Neural cell (in vitro differentiated cells): ENCODE measurements at regions not wholly inside any gene's neighbourhood (a gene's known extent, or its start where the extent isn't known, plus 50 kb on each side); places are given as distances from the start of the nearest gene placed in this dataset.

ENCODE experiments used
- H2AFZ ChIP-seq: fragments of 200-600, 300-800 bp; sonication (generic), shearing (Covaris generic); 2 replicates; pipeline ENCODE4 v1.6.0; 2014; ENCODE audit warnings: low read depth, mild to moderate bottlenecking, antibody characterized with exemption, low read length, moderate library complexity
- H3F3A ChIP-seq: fragments of 200-600 bp; shearing (Covaris generic); 2 replicates; pipeline ENCODE4 v1.6.1; 2016; ENCODE audit warnings: mild to moderate bottlenecking, moderate library complexity, mixed read lengths, antibody characterized with exemption, low read length; ENCODE audit not compliant: insufficient read depth, poor library complexity, severe bottlenecking
- H3K27ac ChIP-seq: fragments of 200-600, 300-800 bp; sonication (generic), shearing (Covaris generic); 2 replicates; pipeline ENCODE4 v1.5.1; 2014; ENCODE audit warnings: mild to moderate bottlenecking, low read length, moderate library complexity
- H3K27me3 ChIP-seq: fragments of 300-800, 200-600 bp; sonication (generic), shearing (Covaris generic); 2 replicates; pipeline ENCODE4 v1.6.0; 2014; ENCODE audit warnings: mild to moderate bottlenecking, low read depth, low read length, moderate library complexity; ENCODE audit not compliant: insufficient read depth
- H3K36me3 ChIP-seq: fragments of 300-800, 200-600 bp; sonication (generic), shearing (Covaris generic); 2 replicates; pipeline ENCODE4 v1.5.1; 2014; ENCODE audit warnings: mild to moderate bottlenecking, antibody characterized with exemption, low read length, moderate library complexity; ENCODE audit not compliant: insufficient read depth
- H3K4me2 ChIP-seq: fragments of 300-800, 200-600 bp; sonication (generic), shearing (Covaris generic); 2 replicates; pipeline ENCODE4 v1.6.0; 2014; ENCODE audit warnings: mild to moderate bottlenecking, low read length
- H3K4me3 ChIP-seq: fragments of 300-800, 200-600 bp; sonication (generic), shearing (Covaris generic); 2 replicates; pipeline ENCODE4 v1.5.1; 2014; ENCODE audit warnings: mild to moderate bottlenecking, low read length, moderate library complexity
- H3K79me2 ChIP-seq: fragments of 200-600 bp; shearing (Covaris generic); replicated peaks from 2 replicates; pipeline ENCODE4 v1.6.0; 2014; ENCODE audit warnings: mild to moderate bottlenecking, low read length, moderate library complexity; ENCODE audit not compliant: insufficient read depth
- H3K9ac ChIP-seq: fragments of 300-800, 200-600 bp; sonication (generic), shearing (Covaris generic); 2 replicates; pipeline ENCODE4 v1.6.1; 2016; ENCODE audit warnings: mild to moderate bottlenecking, low read length, mixed read lengths
- H3K9me2 ChIP-seq: fragments of 200-600 bp; shearing (Covaris generic); 2 replicates; pipeline ENCODE4 v1.6.1; 2016; ENCODE audit warnings: mild to moderate bottlenecking, low read length, mixed read lengths; ENCODE audit not compliant: insufficient read depth
- H3K9me3 ChIP-seq: fragments of 200-600, 300-800 bp; sonication (generic), shearing (Covaris generic); 2 replicates; pipeline ENCODE4 v1.6.1; 2016; ENCODE audit warnings: mild to moderate bottlenecking, mixed run types, low read length, moderate library complexity, mixed read lengths
- H4K20me1 ChIP-seq: fragments of 200-600 bp; shearing (Covaris generic); 2 replicates; pipeline ENCODE4 v1.6.1; 2016; ENCODE audit warnings: mild to moderate bottlenecking, mixed run types; ENCODE audit not compliant: insufficient read depth
- EP300 ChIP-seq: fragments of 450-650 bp; conservative IDR thresholded peaks from 2 replicates; pipeline ENCODE4 v1.6.1; 2014; ENCODE audit warnings: antibody characterized with exemption, mild to moderate bottlenecking, moderate library complexity; ENCODE audit not compliant: poor library complexity, severe bottlenecking
- EZH2 ChIP-seq: fragments of 200-600, 300-800 bp; shearing (Covaris generic), sonication (generic); IDR thresholded peaks from 2 replicates; pipeline ENCODE4 v1.6.1; 2014; ENCODE audit warnings: antibody characterized with exemption, low read length, borderline replicate concordance, mild to moderate bottlenecking; ENCODE audit not compliant: insufficient read depth, poor library complexity, severe bottlenecking
- MXI1 ChIP-seq: fragments of 450-650 bp; conservative IDR thresholded peaks from 2 replicates; pipeline ENCODE4 v1.6.1; 2014; ENCODE audit warnings: antibody characterized with exemption, mild to moderate bottlenecking; ENCODE audit not compliant: poor library complexity, severe bottlenecking
- POLR2AphosphoS5 ChIP-seq: IDR thresholded peaks from 2 replicates; pipeline ENCODE4 v1.6.1; 2012
- RAD21 ChIP-seq: fragments of 450-650 bp; conservative IDR thresholded peaks from 2 replicates; pipeline ENCODE4 v1.6.1; 2014; ENCODE audit warnings: antibody characterized with exemption, mild to moderate bottlenecking, moderate library complexity
- SMC3 ChIP-seq: fragments of 450-650 bp; conservative IDR thresholded peaks from 2 replicates; pipeline ENCODE4 v1.6.1; 2014; ENCODE audit warnings: antibody characterized with exemption, mild to moderate bottlenecking, moderate library complexity; ENCODE audit not compliant: poor library complexity
- TAF1 ChIP-seq: IDR thresholded peaks from 2 replicates; pipeline ENCODE4 v1.6.1; 2012; ENCODE audit warnings: low read depth
- TF ChIP-seq, protein P1 (sequence below): fragments of 450-650 bp; IDR thresholded peaks from 2 replicates; pipeline ENCODE4 v1.5.1; 2014; ENCODE audit warnings: antibody characterized with exemption, mild to moderate bottlenecking, moderate library complexity; ENCODE audit not compliant: poor library complexity, severe bottlenecking
- TF ChIP-seq, protein P2 (sequence below): IDR thresholded peaks from 2 replicates; pipeline ENCODE4 v1.6.1; 2012; ENCODE audit warnings: borderline replicate concordance

DNA sequence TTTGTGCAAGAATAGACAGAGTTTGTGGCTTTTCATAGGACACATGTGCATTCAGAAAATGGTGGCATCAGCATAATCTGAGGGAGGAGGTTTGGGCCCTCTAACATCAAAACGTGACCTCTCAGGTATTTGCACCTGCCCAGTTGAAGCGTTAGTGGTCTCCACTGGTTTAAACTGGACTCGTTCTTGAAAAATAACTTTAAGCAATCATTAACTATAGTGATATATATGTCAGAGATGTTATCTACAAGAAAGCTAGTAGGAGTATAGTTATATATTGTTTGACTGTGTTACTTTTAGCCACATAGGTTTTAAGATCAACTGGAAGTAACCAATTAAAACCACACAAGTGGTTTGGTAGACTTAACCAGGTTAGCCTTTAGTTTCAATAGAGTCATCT, 607.4 kb downstream of the MAFB start:
- Histone ChIP-seq H3K4me3 (no peak overlapping the region), H3K27ac (no peak overlapping the region), H3K36me3 (no peaks in the 10 kb centered on the region), H2AFZ (no peak overlapping the region), H4K20me1 (no peaks in the 10 kb centered on the region), H3K9me2 (no peaks in the 10 kb centered on the region), H3K27me3 (no peaks in the 10 kb centered on the region), H3F3A (no peaks in the 10 kb centered on the region), H3K9me3 (no peaks in the 10 kb centered on the region), H3K4me2 (no peak overlapping the region), H3K79me2 (no peaks in the 10 kb centered on the region), H3K9ac (no peak overlapping the region)
- TF ChIP-seq POLR2AphosphoS5 (no peak), EP300 (no peak), SMC3 (no peak), MXI1 (no peak), EZH2 (no peak), RAD21 (no peak), TAF1 (no peak)
- TF ChIP-seq, protein P1, sequence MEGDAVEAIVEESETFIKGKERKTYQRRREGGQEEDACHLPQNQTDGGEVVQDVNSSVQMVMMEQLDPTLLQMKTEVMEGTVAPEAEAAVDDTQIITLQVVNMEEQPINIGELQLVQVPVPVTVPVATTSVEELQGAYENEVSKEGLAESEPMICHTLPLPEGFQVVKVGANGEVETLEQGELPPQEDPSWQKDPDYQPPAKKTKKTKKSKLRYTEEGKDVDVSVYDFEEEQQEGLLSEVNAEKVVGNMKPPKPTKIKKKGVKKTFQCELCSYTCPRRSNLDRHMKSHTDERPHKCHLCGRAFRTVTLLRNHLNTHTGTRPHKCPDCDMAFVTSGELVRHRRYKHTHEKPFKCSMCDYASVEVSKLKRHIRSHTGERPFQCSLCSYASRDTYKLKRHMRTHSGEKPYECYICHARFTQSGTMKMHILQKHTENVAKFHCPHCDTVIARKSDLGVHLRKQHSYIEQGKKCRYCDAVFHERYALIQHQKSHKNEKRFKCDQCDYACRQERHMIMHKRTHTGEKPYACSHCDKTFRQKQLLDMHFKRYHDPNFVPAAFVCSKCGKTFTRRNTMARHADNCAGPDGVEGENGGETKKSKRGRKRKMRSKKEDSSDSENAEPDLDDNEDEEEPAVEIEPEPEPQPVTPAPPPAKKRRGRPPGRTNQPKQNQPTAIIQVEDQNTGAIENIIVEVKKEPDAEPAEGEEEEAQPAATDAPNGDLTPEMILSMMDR = no peak
- TF ChIP-seq, protein P2, sequence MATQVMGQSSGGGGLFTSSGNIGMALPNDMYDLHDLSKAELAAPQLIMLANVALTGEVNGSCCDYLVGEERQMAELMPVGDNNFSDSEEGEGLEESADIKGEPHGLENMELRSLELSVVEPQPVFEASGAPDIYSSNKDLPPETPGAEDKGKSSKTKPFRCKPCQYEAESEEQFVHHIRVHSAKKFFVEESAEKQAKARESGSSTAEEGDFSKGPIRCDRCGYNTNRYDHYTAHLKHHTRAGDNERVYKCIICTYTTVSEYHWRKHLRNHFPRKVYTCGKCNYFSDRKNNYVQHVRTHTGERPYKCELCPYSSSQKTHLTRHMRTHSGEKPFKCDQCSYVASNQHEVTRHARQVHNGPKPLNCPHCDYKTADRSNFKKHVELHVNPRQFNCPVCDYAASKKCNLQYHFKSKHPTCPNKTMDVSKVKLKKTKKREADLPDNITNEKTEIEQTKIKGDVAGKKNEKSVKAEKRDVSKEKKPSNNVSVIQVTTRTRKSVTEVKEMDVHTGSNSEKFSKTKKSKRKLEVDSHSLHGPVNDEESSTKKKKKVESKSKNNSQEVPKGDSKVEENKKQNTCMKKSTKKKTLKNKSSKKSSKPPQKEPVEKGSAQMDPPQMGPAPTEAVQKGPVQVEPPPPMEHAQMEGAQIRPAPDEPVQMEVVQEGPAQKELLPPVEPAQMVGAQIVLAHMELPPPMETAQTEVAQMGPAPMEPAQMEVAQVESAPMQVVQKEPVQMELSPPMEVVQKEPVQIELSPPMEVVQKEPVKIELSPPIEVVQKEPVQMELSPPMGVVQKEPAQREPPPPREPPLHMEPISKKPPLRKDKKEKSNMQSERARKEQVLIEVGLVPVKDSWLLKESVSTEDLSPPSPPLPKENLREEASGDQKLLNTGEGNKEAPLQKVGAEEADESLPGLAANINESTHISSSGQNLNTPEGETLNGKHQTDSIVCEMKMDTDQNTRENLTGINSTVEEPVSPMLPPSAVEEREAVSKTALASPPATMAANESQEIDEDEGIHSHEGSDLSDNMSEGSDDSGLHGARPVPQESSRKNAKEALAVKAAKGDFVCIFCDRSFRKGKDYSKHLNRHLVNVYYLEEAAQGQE = no peak

- H4K20me1 ChIP-seq = no peaks in the 10 kb centered on the region
- no peak overlapping the region for H3K4me3 ChIP-seq
- no peaks in the 10 kb centered on the region for H3K36me3 ChIP-seq
- no peak for TF ChIP-seq POLR2AphosphoS5
- TF ChIP-seq TAF1 = no peak
- no peak for TF ChIP-seq MXI1
- TF ChIP-seq, protein P2 = no peak
- no peak for TF ChIP-seq EP300
- TF ChIP-seq, protein P1 = no peak
- TF ChIP-seq RAD21 = no peak
- no peak for TF ChIP-seq EZH2
- TF ChIP-seq SMC3 = no peak
- no peaks in the 10 kb centered on the region for H3K9me2 ChIP-seq
- H3K27me3 ChIP-seq = no peaks in the 10 kb centered on the region
- H2AFZ ChIP-seq = no peak overlapping the region
- no peaks in the 10 kb centered on the region for H3F3A ChIP-seq
- H3K27ac ChIP-seq = no peak overlapping the region
- H3K9ac ChIP-seq = no peak overlapping the region
- no peaks in the 10 kb centered on the region for H3K79me2 ChIP-seq
- H3K4me2 ChIP-seq = no peak overlapping the region
- H3K9me3 ChIP-seq = no peaks in the 10 kb centered on the region
These were observed 608.9 kb downstream of the MAFB start for GRCh38 chr20:40080041-40080652.
